ENCODE measurements at regions not wholly inside any gene's neighbourhood (a gene's known extent, or its start where the extent isn't known, plus 50 kb on each side); places are given as distances from the start of the nearest gene placed in this dataset.

DNA sequence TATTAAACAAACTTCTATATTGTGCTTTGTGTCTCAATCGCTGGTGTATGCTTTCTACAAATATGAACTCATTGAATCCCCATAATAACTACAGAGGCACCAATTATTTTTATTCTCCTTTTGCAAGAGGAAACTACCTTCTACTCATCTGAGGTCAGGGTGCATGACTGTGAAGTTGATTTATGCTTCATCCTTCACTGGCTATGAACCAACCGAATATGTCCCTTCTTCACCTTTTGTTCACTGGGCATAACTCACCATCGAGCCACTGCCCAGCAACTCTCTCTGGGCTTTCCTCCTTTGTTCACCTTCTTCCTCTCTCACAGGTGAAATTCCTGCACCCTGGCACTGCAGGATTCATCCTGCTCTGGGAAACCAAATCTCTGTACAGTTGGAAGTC is 61.3 kb upstream of the PFKP start:
- no peak for DNase-seq (ENCODE audit: unreplicated experiment)
- no peaks in the 10 kb centered on the region for H3K36me3 Mint-ChIP-seq (ENCODE audit: insufficient read depth, unreplicated experiment)
- H3K27ac Mint-ChIP-seq (ENCODE audit: low read depth, unreplicated experiment): no peak overlapping the region
- ChIA-PET POLR2A (no interaction called here), CTCF (interaction anchor here (0.6 kb wide), 1 partner anchor 509 kb away, joined by 3 read pairs; no protein-coding TSS in a partner anchor)
- TF ChIP-seq, protein P1, sequence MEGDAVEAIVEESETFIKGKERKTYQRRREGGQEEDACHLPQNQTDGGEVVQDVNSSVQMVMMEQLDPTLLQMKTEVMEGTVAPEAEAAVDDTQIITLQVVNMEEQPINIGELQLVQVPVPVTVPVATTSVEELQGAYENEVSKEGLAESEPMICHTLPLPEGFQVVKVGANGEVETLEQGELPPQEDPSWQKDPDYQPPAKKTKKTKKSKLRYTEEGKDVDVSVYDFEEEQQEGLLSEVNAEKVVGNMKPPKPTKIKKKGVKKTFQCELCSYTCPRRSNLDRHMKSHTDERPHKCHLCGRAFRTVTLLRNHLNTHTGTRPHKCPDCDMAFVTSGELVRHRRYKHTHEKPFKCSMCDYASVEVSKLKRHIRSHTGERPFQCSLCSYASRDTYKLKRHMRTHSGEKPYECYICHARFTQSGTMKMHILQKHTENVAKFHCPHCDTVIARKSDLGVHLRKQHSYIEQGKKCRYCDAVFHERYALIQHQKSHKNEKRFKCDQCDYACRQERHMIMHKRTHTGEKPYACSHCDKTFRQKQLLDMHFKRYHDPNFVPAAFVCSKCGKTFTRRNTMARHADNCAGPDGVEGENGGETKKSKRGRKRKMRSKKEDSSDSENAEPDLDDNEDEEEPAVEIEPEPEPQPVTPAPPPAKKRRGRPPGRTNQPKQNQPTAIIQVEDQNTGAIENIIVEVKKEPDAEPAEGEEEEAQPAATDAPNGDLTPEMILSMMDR (IDR thresholded peaks at IDR 0.05; ENCODE audit: unreplicated experiment): no peak
- H3K27me3 Mint-ChIP-seq (ENCODE audit: insufficient read depth, unreplicated experiment): peaks cover 85% of the 10 kb centered on the region
- H3K9me3 Mint-ChIP-seq (ENCODE audit: unreplicated experiment): no peaks in the 10 kb centered on the region
- no TSS peak for BruUV-seq (replicated peaks)
- H3K4me3 Mint-ChIP-seq (ENCODE audit: unreplicated experiment): no peak overlapping the region
- intact Hi-C loops (cut with micrococcal nuclease): no loop called here
- H3K4me1 Mint-ChIP-seq (ENCODE audit: insufficient read depth, unreplicated experiment): no peaks in the 10 kb centered on the region

DNA sequence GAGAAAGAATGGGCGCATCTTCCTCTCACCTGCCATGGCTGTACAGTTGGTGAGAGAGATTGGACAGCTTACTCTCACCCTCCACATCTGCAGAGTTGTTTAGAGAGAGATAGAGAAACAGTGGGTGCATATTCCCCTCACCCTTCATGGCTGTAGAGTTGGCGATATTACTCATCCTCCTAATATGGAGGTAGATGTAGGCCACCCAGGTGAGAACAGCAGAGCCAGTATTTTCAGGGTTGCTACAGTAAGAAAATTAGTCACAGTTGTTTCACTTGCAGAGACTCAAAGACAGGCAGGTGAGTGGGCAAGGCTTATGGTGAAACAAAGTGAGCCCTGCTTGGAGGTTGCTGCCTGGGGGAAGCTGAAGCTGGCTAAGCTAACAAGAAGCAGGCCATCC is 65.0 kb upstream of the PFKP start:
- no TSS peak for BruUV-seq (replicated peaks)
- intact Hi-C loops (cut with micrococcal nuclease): no loop called here
- TF ChIP-seq, protein P1 (IDR thresholded peaks at IDR 0.05; ENCODE audit: unreplicated experiment): no peak
- no peak overlapping the region for H3K4me3 Mint-ChIP-seq (ENCODE audit: unreplicated experiment)
- H3K36me3 Mint-ChIP-seq (ENCODE audit: insufficient read depth, unreplicated experiment): no peaks in the 10 kb centered on the region
- H3K27me3 Mint-ChIP-seq (ENCODE audit: insufficient read depth, unreplicated experiment): peaks cover 54% of the 10 kb centered on the region
- peaks cover 4% of the 10 kb centered on the region for H3K4me1 Mint-ChIP-seq (ENCODE audit: insufficient read depth, unreplicated experiment)
- ChIA-PET CTCF (no interaction called here), POLR2A (no interaction called here)
- no peak overlapping the region for H3K27ac Mint-ChIP-seq (ENCODE audit: low read depth, unreplicated experiment)
- no peaks in the 10 kb centered on the region for H3K9me3 Mint-ChIP-seq (ENCODE audit: unreplicated experiment)
- DNase-seq (ENCODE audit: unreplicated experiment): no peak

DNA sequence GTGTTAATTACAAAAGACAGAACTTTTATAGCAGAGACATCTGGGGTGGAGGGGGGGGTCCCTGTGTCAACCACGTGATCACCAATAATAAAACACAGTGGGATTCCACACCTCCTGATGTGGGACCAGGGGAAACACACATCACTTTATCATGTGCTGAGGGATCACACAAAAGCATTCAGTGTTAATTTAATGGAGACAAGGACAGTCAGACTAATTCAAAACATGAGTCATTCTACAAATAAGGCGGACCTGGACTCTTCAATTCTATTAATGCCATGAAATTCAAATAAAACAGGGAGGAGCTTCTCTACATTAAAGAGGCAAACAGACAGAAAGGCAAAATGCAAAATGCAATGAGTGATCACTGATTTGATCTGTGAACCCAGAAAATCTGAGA is 67.3 kb upstream of the PFKP start:
- Mint-ChIP-seq H3K4me1 (ENCODE audit: insufficient read depth, unreplicated experiment) (peaks cover 4% of the 10 kb centered on the region), H3K27ac (ENCODE audit: low read depth, unreplicated experiment) (no peak overlapping the region), H3K9me3 (ENCODE audit: unreplicated experiment) (no peaks in the 10 kb centered on the region), H3K36me3 (ENCODE audit: insufficient read depth, unreplicated experiment) (no peaks in the 10 kb centered on the region), H3K27me3 (ENCODE audit: insufficient read depth, unreplicated experiment) (peaks cover 49% of the 10 kb centered on the region), H3K4me3 (ENCODE audit: unreplicated experiment) (no peak overlapping the region)
- intact Hi-C loops (cut with micrococcal nuclease): no loop called here
- TF ChIP-seq, protein P1 (IDR thresholded peaks at IDR 0.05; ENCODE audit: unreplicated experiment): no peak
- no TSS peak for BruUV-seq (replicated peaks)
- ChIA-PET POLR2A (interaction anchor here (0.9 to 1.1 kb wide), 2 partner anchors 10 to 1583 kb away, joined by 3 to 4 read pairs; no protein-coding TSS in a partner anchor), CTCF (interaction anchor here (0.9 kb wide), 1 partner anchor 52 kb away, joined by 4 read pairs; no protein-coding TSS in a partner anchor)
- DNase-seq (ENCODE audit: unreplicated experiment): no peak

DNA sequence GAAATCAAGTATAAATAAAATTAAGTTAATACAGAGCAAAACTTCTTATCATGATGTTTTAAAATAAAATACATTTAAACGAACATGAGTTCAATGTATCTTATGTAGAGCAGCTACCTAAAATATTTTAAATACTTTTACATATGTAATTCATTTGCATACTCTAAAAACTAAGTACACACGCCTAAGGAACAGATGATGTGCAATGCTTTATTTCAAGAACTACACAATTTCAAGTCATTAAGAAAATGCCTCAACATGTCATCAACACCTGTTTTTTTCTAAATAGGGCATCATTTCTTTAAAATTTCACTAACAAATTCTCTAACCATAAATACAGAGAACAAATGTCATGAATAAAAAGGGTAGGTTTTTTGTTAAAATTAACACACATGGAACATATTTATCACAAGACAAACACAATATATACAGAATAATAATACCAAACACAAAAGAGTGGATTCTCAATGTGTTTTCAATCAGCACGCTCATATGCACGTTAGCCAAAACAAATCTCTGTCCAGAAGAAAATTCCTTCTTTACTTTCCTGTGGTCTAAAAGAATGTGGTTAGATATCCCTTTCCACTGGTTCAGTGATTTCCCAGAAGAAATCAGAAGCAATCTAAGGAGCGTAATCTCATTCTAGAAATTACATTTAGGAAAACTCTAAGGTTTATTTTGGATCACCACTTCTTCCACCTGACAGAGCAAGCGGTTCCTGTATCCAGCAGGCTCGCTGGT is 73.0 kb upstream of the PFKP start:
- Mint-ChIP-seq H3K36me3 (ENCODE audit: insufficient read depth, unreplicated experiment) (no peaks in the 10 kb centered on the region), H3K4me3 (ENCODE audit: unreplicated experiment) (no peak overlapping the region), H3K4me1 (ENCODE audit: insufficient read depth, unreplicated experiment) (no peaks in the 10 kb centered on the region), H3K27ac (ENCODE audit: low read depth, unreplicated experiment) (no peak overlapping the region), H3K9me3 (ENCODE audit: unreplicated experiment) (no peaks in the 10 kb centered on the region), H3K27me3 (ENCODE audit: insufficient read depth, unreplicated experiment) (peaks cover 21% of the 10 kb centered on the region)
- TF ChIP-seq, protein P1 (IDR thresholded peaks at IDR 0.05; ENCODE audit: unreplicated experiment): no peak
- intact Hi-C loops (cut with micrococcal nuclease): no loop called here
- no peak for DNase-seq (ENCODE audit: unreplicated experiment)
- POLR2A ChIA-PET: no interaction called here
- BruUV-seq (replicated peaks): no TSS peak
- CTCF ChIA-PET: no interaction called here

Data from MCF 10A (cell line).